Suppressor macrophage treated with lipopolysaccharide for 1 hour (primary cell): ENCODE measurements at regions not wholly inside any gene's neighbourhood (a gene's known extent, or its start where the extent isn't known, plus 50 kb on each side); places are given as distances from the start of the nearest gene placed in this dataset.

Experiments used
- DNase-seq, 3 donors: peaks; one replicate each; pipeline ENCODE4 v3.0.0-alpha.2; 2020 to 2022

DNA sequence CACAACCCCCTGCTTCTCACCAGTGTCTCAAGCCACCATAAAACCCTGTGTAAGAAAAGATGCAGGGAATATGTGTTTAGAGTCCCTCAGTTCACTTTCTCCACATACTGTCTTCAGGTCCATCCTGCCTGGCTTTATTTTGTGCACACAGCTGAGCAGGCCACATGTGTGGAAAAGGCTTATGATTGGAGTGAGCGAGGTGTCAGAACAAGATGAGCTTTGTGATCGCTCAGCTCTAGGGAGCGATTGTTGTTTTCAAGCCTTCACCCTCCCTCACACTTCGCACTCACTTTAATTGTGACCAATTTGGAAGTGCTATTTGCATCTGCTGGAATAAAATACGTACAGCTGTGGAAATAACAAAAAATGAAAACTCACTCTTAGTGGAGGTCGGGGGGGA, 931.1 kb upstream of the TENM4 start:
- DNase-seq, result no peak

DNA sequence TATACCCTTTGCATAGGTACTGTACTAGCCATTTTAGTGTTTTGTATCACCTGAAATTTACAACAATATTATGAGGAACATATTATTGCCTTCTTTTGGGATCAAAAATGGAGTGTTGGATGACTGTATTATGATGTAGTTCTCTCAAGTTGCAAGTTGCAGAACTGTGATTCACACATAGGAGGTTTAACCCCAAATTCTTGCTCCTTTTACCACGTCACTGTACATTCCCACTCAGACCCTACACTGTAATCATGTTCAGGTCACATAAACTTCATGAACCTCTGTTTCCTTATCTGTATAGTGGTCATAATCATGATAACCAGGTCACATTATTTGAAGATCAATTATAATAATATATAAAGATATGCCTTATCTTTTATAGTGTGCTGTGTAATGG, 925.1 kb upstream of the TENM4 start:
- DNase-seq, result no peak

DNA sequence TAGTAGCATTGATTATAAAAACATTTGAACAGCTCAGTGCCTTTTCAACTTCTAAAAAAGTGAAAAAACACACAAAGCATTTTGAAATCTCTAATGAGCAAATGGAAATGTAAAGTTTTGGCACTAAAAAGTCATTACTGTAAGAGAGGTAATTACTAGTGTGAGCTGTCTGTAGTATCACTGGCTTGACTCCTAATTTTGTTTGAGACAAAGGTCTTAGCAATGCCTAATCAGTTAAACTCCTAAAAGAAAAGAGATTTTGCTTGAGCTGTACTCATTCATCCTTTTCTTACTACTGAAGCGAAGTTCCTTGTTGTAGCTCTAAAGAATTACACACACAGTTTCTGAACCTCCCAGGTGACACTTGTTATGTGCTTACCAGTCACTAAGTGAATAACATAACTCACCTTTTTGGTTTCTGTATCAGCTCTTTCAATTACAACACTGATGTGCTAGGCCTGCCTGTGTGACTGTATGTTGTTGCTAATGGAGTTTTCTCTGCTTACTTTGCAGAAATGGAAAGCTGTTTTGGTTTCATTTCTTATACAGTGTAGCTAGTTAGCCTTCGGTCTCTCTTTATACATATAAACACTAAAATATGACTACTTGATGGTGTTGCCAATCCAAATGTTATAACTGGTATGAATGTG, 924.4 kb upstream of the TENM4 start:
- DNase-seq, result no peak

DNA sequence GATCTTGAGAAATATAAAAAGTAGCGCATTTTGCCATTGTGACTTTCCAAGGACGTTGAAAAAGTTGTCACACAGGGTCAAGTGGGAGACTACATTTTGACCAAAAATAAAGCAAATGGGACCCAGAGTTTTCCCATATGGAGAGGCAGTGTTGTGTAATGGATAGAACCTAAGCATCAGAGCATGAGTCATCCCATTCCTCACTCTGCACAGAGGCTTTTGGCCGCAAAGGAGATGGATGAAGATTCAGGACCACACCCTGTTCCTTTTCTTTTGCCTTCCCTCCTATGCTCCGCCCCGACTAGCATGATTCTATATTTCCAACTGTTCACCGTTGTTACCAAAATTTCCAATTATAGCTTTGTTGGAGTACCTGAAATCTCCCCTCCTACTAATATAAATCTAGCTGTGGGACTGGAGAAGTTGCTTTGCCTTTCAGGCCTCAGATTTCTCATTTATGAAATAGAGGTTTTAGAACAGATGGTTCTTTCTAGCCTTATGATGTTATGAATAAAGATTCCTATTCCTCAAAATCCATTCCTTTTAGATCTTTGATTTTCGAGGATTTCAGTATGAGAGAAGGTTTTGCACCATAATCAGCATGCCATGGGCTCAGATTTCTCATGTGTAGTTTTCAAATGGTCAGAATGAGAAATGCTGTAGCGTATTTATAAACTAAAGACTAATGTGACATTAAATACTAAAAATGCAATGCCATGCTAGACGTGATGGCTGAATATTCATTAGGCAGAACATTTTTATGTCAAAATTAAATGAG, 921.9 kb upstream of the TENM4 start:
- DNase-seq, result no peak

DNA sequence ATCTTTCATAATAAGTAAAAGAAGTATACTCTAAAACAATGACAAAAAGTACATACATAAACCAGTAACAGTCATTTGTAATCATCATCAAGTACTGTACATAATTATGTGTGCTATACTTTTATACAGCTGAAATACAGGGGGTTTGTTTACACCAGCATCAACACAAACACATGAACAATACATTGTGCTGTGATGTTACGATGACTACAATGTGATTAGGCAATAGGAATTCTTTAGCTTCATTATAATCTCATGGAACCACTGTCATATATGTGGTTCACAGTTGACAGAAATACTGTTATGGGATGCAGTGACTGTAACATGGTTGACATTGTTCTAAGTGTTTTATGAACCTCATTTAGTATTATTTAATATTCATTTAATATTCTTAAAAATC, 914.4 kb upstream of the TENM4 start:
- no peak for DNase-seq

DNA sequence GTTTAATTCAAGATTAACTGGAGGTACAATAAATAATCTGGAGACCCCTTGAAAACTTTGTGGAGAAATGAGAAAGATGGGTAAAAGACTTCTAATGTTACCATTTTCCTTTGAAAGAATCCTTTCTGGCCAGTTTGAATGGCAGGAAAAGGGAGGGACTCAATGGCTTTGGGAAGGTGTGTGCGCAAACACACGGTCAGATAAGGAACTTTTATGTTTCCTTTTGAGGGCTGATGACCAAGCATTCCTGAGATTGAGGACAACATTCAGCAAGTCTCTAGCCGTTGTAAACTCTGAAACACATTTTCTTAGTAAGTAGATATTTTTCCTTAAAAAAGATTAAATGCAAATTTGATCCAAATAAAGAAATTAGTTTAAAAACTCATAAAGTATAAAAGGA, 909.7 kb upstream of the TENM4 start:
- no peak for DNase-seq

DNA sequence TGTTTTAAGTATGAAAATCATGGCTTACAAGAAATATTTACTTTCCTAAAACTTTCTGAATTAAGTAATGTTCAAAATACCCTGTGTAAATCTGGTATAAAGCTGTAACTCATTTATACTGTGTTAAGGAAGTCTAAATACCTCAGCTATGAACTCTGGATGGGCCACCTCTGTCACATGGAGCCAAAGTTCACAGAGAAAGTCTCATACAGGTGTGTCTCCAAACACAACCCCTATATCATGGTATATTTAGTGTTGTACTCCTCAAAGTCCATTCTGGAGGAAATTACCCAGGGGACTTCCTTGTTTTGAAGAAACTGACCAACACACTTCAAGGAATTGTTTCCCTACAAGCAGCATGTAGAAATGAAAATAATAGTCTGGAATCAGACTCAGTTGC, 909.2 kb upstream of the TENM4 start:
- no peak for DNase-seq

DNA sequence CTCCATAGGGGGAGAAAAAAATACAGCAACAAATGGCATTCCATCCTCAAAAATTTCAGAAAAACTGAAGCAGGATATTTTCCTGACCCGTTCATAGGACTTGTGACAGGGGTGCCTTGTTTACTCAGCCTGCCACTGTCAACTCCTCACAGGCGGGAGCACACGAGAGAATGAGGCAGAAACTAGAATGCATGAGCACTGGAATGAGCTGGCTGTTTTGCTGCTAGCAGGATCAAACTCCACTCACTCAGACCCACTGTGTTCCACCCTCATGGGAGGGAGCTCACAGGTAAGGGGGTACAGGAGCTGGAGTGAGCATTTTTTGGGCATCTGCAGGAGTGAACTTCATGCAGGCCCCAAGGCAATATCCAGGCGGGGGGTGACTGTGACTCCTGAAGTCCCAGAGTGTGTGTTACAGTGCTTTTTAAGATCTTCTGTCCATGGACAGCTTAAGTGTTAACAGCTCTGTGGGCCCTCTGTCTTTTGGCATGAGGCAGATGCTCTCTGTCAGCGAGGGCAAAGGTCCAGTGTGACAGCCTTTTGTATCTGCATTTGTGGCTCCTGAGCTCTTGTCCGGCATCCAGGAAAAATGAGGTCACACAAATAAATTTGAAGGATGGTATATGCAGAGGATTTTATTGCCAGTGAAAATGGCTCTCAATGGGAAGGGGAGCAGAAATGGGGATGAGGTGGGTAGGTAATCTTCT, 905.7 kb upstream of the TENM4 start:
- DNase-seq, result no peak

DNA sequence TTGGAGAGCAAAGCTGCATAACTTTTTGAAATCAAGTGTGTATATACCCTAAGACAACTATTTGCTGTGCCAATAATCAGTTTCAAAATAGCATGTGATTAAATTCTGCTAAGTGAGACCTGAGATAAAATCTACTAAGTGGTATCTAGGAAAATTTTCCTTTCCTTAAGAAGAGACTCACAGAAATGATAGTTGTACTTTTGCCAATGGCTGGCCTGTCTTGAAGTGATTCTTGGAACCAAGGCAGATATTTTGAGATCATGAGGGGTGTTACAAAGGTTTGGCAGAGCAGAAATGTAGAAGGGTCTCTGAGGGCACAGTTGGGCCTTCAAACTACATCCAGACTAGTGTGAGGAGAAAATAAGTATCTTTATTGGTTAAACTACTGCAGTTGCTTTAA, 902.6 kb upstream of the TENM4 start:
- DNase-seq, result no peak

DNA sequence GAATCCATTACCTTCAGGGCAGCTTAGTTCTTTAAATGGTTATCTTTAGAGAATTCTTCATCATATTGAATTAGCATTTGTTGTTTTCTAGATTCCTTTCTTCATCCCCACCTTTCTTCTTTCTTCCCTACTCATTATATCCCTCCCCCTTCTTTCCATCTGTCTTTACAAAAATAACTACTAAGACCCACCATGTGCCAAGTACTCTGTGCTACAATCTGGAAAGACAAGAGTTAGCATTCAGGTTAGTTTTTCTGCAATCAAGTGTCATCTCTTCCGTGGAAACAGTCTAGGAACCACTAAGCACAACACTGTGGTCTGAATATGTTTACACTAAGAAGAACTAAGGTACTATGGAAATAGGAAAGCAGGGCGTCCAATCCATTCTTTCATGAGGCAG, 897.4 kb upstream of the TENM4 start:
- no peak for DNase-seq

DNA sequence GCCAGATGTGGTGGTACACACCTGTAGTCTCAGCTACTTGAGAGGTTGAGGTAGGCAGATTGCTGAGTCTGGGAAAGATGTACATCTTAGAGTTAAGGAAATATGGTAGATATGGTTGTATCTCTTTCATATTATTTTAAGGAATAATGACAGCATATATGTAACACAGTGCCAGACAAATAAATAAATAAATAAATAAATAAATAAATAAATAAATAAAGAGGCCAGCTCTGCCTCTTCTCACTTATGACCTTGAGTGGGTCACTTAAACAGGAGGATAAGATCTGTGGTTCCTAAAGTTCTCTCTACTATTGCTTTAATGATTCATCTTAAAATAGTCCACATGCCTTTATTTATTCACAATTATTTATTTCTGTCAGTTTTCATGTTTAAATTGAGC, 890.9 kb upstream of the TENM4 start:
- DNase-seq, result no peak

DNA sequence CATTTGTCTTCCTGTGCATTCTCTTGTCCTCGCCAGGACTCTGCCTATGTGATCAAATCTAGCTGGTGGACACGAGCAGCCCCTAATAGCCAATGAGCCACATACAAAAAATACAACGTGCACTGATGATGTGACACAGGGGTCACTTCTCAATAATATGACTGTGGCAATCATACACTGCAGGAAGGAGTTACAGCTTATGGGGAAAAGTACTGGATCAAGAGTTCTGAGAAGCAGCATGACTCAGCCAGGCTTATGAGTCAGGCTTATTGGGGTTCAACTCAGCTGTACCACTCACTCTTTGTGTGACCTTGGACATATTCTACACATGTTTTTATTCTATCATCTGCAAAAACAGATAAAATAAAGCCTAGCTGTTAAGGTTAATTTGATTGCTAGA, 889.4 kb upstream of the TENM4 start:
- no peak for DNase-seq

DNA sequence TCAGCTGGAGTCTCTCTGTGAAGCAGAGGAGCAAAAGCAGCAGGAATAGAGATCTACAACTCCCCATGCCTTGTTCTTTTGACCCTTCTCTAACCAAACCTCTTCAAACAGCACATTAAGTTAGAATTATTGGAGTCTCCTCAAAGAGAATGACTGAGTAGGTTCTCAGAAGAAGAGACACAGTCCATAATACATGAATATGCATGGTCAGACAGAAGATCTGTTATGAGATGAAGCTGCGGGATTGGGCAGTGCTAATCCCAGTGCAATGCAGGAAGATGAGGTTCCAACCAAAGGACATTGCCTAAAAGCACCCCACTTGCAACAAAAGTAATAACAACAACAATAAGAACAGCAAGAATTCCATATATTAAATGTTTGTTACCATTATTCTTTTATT, 887.9 kb upstream of the TENM4 start:
- no peak for DNase-seq

DNA sequence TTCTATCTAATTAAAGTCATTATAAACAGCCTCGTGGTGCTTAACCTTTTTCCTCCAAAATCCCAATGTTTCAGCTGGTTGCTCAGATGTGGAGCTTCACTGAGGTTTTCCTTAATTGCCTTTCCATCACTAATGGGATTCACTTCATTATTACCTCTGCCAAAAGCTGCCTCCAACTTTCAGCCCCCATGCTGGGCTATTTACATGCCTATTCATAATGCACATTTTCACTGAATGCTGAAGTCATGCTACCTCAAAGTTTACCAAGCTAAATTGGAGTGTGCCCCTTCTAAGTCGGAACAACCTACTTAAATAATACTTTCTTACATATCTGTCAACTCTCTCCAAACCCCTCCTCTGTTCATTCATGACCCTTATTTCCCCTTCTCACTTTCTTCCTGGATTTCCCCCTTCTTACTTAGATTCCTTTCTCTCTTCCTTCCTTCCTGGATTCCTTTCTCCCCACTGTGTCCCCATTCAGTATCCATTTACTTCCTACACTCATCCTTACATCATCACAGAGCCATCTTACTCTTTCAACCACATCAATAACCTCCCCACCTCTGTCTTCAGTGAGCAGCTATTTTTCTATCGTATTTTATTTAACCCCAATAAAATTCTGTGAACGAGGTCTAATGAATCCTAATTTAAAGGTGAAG, 887.3 kb upstream of the TENM4 start:
- DNase-seq, result no peak

DNA sequence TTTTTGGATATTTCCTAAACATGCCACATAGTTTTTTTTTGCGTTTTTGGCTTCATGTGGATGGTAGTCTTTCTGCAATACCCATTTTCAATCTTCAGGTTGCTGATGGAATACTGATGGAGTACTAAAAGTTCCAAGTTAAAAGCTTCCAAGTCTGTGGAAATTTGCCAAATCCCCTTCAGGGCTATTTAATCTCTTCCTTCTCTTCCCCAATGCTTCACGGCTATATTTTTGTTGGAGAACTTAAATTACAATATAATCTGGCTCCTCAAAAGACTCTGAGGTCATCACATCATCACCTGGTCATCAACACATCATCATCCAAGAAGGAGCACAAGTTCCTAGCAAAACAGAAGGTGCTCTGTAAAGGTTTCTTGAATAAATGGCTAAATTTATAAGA, 881.0 kb upstream of the TENM4 start:
- DNase-seq, result no peak

DNA sequence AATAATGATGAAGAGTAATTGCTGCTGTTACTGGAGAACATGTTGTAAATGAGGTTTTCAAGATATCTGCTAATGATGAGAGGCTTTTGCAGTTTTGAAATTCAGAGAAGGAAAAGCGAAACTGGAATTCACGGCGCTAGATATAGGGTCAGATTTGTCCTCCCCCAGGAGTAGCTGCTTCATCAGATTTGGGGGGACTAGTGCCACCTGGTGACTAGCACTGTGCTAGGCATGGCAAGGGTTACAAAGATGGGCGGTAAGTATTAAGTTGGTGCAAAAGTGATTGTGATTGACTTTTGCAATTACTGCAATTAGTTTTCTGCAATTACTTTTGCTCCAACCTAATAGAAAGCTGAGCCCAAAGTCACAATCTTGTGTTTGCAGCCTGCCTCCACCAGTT, 879.9 kb upstream of the TENM4 start:
- no peak for DNase-seq

DNA sequence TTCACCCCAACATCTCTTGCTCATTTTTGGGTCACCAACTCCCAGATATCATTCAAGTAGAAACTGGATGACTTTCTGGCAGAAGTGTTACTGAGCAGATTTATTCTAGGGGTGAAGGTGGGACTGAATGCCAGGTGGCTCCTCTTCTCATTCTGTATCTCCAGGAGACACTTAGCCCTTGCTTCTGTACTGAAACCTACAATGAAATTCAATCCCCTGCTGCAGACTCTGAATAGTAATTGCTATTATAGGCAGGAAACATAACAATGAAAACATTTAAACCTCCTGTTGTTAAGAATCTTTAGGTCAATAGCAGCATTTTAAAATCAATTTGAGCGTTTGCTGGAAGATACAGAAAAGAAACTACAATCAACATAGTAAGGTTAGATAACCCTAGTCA, 879.4 kb upstream of the TENM4 start:
- DNase-seq, result no peak

DNA sequence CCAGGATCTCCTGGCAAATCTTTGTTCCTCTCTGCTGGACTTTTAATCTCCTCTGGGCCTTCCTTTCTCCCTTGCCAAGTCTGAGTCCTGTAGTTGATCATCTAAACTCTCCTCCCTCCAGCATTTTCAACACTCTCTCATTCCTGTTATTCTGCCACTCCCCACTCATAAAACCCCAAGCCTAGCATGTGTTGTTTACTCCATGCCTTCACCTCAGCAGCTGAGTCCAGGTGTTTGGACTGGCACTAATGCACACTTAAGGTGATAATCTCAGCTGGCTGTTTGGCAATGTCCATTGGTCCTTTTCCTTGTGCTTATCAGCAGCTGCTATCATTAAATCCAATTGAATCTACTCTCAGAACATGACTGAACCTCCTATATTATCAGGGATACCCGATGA, 876.8 kb upstream of the TENM4 start:
- DNase-seq, result no peak

DNA sequence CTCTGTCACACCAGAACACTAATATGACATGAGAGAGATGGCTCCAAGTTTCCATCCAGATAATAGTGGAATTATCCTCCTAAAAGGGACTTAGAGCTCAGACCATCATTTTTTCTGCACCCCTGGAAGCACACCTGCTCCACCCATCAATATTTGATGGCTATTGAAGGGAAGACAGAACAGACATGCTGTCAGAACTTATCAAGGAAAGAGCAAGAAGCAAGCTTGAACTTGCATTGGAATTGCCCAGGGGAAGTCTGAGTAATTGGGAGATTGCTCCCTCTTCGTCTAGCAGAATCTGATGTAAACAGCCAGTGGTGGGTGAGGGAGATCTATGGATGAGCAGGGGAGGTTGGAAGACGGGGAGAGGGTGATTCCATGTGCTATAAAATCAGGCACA, 874.4 kb upstream of the TENM4 start:
- no peak for DNase-seq

DNA sequence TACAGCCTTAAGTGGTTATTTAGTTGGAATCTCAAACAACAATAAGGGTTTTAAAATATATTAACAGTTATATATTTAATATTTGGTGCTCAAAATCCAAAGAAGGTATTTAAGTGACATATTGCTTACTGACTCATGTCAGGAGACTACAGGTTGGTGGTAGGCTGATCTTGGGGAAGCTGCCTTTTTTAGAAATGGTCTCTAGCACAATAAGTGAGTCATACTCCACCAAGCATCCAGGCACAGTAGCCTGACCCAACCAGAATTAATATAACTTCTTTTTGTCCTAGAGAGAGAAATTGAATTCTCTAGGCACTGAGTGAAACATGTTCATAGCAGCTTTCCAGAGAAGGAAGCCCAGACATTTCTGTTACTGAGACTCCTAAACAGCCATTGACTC, 868.5 kb upstream of the TENM4 start:
- no peak for DNase-seq

DNA sequence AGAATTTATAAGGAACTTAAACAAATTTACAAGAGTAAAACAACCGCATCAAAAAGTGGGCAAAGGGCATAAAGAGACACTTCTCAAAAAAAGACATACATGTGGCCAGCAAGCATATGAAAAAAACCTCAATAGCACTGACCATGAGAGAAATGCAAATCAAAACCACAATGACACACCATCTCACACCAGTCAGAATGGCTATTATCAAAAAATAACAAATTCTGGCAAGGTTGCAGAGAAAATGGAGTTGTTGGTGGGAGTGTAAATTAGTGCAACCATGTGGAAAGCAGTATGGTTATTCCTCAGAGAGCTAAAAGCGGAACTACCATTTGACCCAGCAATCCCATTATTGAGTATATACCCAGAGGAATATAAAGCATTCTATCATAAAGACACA, 866.8 kb upstream of the TENM4 start:
- no peak for DNase-seq

DNA sequence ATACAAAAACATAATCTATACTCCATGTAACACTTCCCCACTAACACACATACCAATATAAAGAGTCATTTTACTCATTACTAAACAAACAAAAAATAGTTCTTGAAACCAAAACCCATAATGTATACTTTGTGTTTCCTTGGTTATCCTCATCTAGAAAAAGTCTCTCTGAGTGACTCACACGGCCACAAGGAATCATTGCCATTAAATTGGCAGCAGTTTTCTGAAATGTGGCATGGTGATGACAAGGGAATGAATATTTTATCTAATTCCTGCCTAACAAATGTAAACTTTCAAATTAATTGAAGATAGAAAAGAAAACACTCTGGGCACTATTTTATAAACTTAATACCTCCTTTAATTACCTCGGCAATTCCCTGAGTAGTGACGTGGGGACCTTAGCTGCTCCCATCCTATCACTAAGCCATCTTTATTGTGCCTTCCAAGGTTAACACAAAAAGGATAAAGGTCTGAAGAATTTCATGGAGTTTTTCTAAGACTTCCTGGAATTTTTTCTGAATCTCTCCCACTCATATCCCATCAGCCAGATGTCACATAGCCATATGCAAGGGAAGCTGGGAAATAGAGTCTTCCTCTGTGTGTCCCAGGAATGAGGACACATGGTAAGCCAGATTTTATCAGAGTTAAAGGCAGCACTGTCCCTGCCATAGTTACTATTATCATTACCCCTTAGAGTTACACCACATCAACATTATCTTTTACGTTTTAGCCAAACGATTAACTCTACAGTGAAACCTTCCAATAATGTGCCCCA, 857.2 kb upstream of the TENM4 start:
- no peak for DNase-seq

DNA sequence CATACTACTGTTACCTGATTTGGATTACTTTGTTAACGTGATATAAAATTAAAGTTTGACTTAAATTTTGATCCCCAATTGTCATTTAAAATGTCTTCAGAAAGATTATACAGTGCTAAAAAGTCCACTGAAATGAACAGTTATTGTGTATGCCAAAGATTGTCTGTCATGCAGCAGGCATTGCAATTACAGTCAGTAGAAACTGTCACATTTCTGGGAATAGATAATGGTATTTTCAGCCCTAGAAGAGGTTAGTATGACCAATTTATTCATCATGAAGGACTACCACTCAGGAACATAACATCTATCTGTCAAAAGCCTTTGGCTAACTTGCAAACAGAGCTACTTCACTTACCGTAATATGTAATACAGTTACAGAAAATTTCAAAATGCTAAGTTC, 852.5 kb upstream of the TENM4 start:
- no peak for DNase-seq
